Ovary (tissue), 7 donors: ENCODE measurements at regions not wholly inside any gene's neighbourhood (a gene's known extent, or its start where the extent isn't known, plus 50 kb on each side); places are given as distances from the start of the nearest gene placed in this dataset.

ENCODE experiments used
- DNase-seq, 5 donors: peaks; one replicate each; pipeline ENCODE4 v3.0.0-alpha.2; 2019 to 2020
- H3K27ac ChIP-seq, 2 donors: fragments of 200-600 bp; one replicate each; pipeline versions ENCODE4 v1.5.1 to v1.8.0; 2019 to 2022
- H3K27me3 ChIP-seq: fragments of 200-600 bp; one replicate; pipeline ENCODE4 v1.8.0; 2022
- H3K36me3 ChIP-seq: fragments of 200-600 bp; sonication (generic); one replicate; pipeline ENCODE4 v1.5.1; 2019
- H3K4me1 ChIP-seq: one replicate; pipeline ENCODE4 v1.8.1; 2013; ENCODE audit warnings: mild to moderate bottlenecking, moderate library complexity; ENCODE audit not compliant: insufficient read depth
- H3K4me3 ChIP-seq: fragments of 200-600 bp; sonication (generic); one replicate; pipeline ENCODE4 v1.5.1; 2017
- H3K9me3 ChIP-seq, 2 donors: fragments of 200-600 bp in 1 of 2; sonication (generic) in 1 of 2; one replicate each; pipeline versions ENCODE4 v1.5.1 to v1.8.1; 2013 to 2019; ENCODE audit warnings: mild to moderate bottlenecking in 1 of 2, moderate library complexity in 1 of 2
- CTCF ChIP-seq, 3 donors: fragments of 450-650 bp in 2 of 3; fragments of 200-600 bp in 1 of 3; IDR thresholded peaks; one replicate each; pipeline versions ENCODE4 v1.5.1 to v1.8.0; 2016 to 2022; ENCODE audit warnings: antibody characterized with exemption in 3 of 3, mild to moderate bottlenecking in 1 of 3
- EP300 ChIP-seq: sonication (generic); formaldehyde crosslinking; IDR thresholded peaks from one replicate; pipeline ENCODE4 v1.6.1; 2017; ENCODE audit warnings: antibody characterized with exemption
- POLR2A ChIP-seq: fragments of 450-650 bp; IDR thresholded peaks from one replicate; pipeline ENCODE4 v1.6.1; 2017; ENCODE audit warnings: antibody characterized with exemption, mild to moderate bottlenecking, moderate library complexity
- WGBS, 3 donors: extraction: QIAGEN DNeasy Blood & Tissue Kit in 1 of 3; methylation state at CpG; one replicate each; pipeline versions ENCODE4 v1.1.5 to v1.1.7; 2013 to 2017; 5-methylcytosine and 5-hydroxymethylcytosine counted together
- intact Hi-C, 4 donors: fragments of 100-400 bp; cut with DNase I; formaldehyde crosslinking; loops; one replicate each; pipeline versions ENCODE4 v1.11.0 to v1.15.1; 2022 to 2023
- donor health status: DM: no; HTN: no; CAD: no; lungs with moderate emphysema.
- donor health status: DM: no; HTN: no; CAD: no.
- donor health status: Bipolar disorder and iron deficiency.
- donor health status: DM: no; HTN: no; CAD: no.
- donor health status: DM: yes; HTN: yes; CAD: no.

- DNase-seq, result no peak
- H3K36me3 ChIP-seq, result no peaks in the 10 kb centered on the region
- H3K4me3 ChIP-seq, result no peak overlapping the region
- no peak overlapping the region for H3K27ac ChIP-seq
- no peaks in the 10 kb centered on the region for H3K27me3 ChIP-seq
- intact Hi-C loops, result no loop called here
- TF ChIP-seq CTCF (IDR thresholded peaks at IDR 0.05) (no peak), EP300 (no peak), POLR2A (no peak)
- no peaks in the 10 kb centered on the region for H3K9me3 ChIP-seq
- WGBS, 3 donors, result 88 to 93% (median 91%) methylated on average over 7 of the region's 7 CpGs
- peaks cover 3% of the 10 kb centered on the region for H3K4me1 ChIP-seq
Observed at GRCh38 chr5:155128786-155129512, 115.4 kb downstream of the KIF4B start.

- Histone ChIP-seq H3K36me3 (no peaks in the 10 kb centered on the region), H3K9me3 (no peaks in the 10 kb centered on the region), H3K4me3 (no peak overlapping the region), H3K27me3 (no peaks in the 10 kb centered on the region), H3K4me1 (peaks cover 3% of the 10 kb centered on the region), H3K27ac (no peak overlapping the region)
- no peak for TF ChIP-seq POLR2A
- no peak for TF ChIP-seq EP300
- no peak for TF ChIP-seq CTCF (IDR thresholded peaks at IDR 0.05)
- intact Hi-C loops, result no loop called here
- no peak for DNase-seq
Observed at GRCh38 chr5:155129513-155129880, 115.9 kb downstream of the KIF4B start.

- DNase-seq, result no peak
- H3K27ac ChIP-seq, result no peak overlapping the region
- H3K27me3 ChIP-seq, result no peaks in the 10 kb centered on the region
- H3K9me3 ChIP-seq, result no peaks in the 10 kb centered on the region
- H3K36me3 ChIP-seq, result no peaks in the 10 kb centered on the region
- peaks cover 3% of the 10 kb centered on the region for H3K4me1 ChIP-seq
- H3K4me3 ChIP-seq, result no peak overlapping the region
- TF ChIP-seq EP300 (no peak), POLR2A (no peak), CTCF (IDR thresholded peaks at IDR 0.05) (no peak)
- intact Hi-C loops, result no loop called here
Observed at GRCh38 chr5:155134130-155134529, 120.6 kb downstream of the KIF4B start.

GRCh38 chr5:155136216-155136850 is 122.8 kb downstream of the KIF4B start:
- 61 to 65% (median 64%) methylated on average over 6 of the region's 6 CpGs for WGBS, 3 donors
- no peak overlapping the region for H3K27ac ChIP-seq
- H3K4me3 ChIP-seq, result no peak overlapping the region
- DNase-seq, result no peak
- no peaks in the 10 kb centered on the region for H3K27me3 ChIP-seq
- TF ChIP-seq EP300 (no peak), POLR2A (no peak), CTCF (IDR thresholded peaks at IDR 0.05) (no peak)
- peaks cover 3% of the 10 kb centered on the region for H3K4me1 ChIP-seq
- H3K36me3 ChIP-seq, result no peaks in the 10 kb centered on the region
- intact Hi-C loops, result no loop called here
- no peaks in the 10 kb centered on the region for H3K9me3 ChIP-seq
